GM19043 (cell line): ENCODE measurements at regions not wholly inside any gene's neighbourhood (a gene's known extent, or its start where the extent isn't known, plus 50 kb on each side); places are given as distances from the start of the nearest gene placed in this dataset.

Experiments
- ATAC-seq: cut with Tn5 transposase; IDR thresholded peaks from one replicate; pipeline ENCODE4 v1.9.1; 2021; ENCODE audit warnings: low read depth; ENCODE audit not compliant: unreplicated experiment

DNA sequence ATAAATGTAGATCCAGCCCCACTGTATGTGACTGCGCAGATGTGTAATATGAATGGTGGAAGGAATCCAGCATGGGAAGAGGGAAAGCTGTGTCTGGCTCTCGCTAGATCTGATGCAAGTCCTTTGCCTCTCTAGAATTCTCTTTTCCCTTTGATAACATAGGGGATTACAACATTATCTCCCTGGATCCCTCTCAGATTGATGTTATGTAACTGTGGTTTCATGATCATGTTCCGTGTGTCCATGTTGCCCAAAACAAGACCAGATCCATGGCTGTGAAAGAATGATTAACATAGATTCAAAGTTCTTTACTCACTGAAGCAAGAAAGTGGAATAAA, 184.0 kb upstream of the UBL3 start:
- ATAC-seq, result no peak

DNA sequence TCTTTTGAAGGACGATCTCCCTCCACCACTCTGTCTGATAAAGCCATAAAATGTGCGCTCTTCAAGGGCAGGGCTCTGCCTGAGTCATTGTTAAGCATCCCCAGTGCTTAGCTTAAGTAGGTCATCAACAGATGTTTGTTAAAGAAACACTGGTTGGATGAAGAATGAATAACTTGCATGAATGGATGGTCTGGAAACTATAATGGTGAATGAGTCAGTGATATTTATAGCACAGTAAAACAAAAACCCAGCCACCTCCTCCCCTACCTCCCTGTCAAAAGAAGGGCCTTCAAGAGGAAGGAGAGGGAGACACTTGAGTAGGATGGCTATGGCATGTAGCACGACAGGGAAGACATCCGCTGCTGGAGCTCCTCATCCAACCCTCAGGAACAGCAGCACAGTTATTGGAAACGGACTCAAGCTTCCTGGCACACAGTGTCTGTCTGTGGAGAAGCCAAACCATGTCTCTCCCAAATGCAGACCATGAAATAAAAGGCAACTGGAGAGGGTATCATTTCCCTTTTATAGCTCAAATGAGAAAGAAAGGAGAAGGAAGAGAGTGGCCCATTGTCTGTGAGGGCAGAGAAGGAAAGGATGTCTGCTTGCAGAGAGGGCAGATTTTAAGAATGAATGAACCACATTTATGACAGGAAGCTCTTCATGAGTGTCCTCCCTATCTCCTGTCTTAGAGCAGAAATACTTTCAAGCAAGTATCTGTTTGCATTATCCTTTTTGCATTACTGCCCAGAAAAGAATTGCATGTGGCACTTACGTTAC, 183.5 kb upstream of the UBL3 start:
- ATAC-seq, result no peak

DNA sequence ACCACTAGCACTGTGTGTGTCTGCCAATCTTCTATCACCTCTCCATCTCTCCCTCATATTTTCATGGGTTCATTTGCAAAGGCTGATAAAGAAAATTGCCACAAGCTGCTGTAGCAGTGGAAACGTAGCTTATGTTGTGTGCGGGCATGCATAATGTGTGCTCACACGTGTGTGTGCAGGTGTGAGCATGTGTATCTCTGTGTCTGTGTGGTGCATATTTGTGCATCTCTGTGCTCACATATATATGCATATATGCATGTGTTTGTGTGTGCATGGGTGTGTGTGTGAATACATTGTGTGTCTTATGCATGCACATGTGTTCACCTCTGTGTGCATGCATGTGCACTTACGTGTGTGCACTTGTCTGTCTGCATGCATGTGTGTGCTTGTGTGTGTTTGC, 181.8 kb upstream of the UBL3 start:
- no peak for ATAC-seq

DNA sequence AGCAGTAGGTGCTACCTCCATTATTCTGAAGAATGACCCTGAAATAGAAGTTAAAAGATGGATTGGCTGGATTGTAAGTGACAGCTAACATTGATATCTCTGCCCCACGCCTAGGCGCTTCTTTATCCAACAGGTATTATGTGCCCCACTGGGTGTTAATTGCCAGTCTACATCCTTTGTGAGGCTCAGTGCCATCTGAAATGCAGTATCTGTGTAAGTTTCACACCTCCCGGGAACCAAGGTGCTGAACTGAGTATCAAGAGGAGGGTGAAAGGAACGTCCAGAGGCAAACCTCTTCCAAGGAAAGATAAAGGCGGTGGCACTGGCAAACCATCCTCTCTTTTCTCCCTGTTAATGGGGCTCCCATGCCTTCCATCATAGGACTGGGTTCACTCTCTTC, 181.1 kb upstream of the UBL3 start:
- ATAC-seq, result no peak

DNA sequence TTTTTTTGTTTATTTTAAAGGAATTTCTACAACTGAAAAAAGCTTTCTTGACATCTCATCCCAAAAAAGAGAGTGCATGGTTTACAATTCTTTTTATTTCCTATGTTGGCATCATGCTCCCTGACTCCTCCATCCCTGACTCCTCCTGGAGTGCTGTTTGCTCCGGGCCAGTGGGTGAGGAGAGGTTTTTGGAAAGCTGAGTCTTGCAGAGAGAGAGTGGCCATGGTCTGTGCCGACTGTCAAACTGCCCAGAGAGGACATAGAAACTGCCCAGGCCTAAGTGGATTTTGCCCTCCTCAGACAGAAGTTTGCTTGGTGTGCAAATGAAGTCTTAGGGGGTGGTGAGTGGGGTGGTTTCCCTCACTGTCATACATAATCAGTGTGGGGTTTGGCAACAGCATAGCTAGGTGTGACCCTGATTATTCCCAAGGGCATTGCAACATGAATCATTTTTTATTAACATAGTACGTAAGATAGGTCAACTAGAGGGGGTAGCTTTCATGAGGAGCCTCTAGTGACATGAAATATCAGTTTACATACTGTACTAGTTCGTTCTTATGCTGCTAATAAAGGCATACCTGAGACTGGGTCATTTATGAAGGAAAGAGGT, 179.8 kb upstream of the UBL3 start:
- ATAC-seq, result no peak

DNA sequence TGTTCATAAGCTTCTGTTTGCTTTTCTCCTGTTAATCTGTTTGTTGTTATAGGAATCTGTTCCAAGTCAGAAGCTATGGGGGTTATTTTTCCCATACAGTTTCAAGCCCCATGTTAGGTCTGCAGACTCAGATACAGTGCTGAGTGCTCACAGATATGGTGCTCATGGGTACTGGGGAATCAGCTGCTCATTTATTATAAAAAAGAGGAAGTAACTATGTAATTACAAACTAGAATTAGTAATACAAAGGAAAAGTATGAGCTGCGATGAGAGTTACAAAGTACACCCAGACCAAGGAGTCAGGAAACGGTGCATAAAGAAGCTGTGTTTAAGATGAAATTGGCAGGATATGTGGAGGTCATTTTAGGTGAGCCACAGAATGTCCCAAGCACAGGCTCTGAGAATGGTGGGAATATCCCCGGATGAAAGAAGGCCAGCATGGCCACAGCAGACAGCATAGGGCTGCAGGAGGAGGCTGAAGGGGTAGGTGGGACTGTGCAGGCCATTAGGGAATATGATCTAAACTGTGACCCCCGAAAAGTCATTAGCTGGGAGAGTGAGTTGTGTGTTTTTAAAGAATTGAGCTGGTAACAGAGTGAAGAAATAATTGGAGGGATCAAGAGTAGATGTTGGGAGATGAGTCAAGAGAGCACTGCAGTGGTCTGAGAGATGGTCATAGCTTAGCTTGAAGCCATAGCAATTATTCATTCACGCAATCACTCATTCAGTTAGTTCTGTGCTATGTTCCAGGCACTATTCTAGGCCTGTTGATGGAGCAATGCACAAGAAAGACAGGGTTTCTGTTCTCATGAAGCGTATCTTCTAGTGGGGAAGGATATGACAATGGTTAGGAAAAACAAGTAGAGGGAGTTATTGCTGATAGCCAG, 177.4 kb upstream of the UBL3 start:
- ATAC-seq, result no peak

DNA sequence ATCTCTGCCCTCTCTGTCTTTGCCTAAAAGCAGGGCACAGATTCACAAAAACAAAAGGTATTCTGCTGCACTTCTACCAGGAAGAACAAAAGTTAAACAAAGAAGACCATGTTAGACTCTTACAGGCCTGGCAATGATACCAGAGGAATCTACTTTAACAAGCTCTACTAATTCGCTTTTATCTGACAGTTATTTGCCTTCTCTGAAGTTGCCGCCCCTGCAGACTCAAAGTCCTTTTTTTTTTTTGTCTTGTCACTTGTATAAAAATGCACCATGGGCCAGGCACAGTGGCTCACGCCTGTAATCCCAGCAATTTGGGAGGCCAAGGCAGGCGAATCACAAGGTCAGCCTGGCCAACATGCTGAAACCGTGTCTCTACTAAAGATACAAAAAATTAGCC, 176.5 kb upstream of the UBL3 start:
- no peak for ATAC-seq

DNA sequence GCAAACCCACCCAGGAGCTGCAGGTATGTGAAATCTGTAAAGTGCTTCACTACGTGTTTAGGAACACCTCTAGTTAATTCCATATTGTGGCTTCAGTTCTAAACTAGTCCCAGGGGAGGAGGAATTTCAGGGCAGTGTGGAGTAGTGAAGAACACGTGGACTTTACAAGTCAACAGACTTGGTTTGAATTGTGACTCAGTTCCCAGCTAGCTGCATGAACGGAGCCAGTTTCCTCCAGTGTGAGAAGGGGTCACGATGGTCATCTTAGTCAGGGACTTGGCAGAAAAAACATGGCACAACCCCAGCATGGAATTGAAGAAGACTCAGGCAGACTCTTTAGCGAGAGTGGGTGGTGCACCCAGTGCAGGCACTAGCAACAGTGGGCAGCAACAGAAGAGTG, 175.7 kb upstream of the UBL3 start:
- ATAC-seq, result no peak

DNA sequence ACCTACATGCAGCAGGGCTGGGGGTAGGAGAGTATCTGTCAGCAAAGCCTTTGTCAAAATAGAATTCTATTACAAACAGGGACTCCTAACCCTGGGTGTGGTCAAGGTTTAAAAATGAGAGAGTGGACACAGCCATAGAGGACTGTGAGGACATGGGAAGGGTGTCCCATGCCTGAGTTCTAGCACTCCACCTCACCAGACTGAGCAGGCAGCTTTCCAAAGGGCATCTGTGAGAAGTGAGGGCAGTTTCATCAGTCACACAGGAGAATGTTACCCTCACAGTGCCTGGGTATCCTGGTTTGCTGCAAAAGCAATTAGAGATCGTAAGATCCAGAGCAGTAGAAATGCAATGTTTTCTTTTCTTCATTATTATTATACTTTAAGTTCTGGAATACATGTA, 174.9 kb upstream of the UBL3 start:
- ATAC-seq, result no peak

DNA sequence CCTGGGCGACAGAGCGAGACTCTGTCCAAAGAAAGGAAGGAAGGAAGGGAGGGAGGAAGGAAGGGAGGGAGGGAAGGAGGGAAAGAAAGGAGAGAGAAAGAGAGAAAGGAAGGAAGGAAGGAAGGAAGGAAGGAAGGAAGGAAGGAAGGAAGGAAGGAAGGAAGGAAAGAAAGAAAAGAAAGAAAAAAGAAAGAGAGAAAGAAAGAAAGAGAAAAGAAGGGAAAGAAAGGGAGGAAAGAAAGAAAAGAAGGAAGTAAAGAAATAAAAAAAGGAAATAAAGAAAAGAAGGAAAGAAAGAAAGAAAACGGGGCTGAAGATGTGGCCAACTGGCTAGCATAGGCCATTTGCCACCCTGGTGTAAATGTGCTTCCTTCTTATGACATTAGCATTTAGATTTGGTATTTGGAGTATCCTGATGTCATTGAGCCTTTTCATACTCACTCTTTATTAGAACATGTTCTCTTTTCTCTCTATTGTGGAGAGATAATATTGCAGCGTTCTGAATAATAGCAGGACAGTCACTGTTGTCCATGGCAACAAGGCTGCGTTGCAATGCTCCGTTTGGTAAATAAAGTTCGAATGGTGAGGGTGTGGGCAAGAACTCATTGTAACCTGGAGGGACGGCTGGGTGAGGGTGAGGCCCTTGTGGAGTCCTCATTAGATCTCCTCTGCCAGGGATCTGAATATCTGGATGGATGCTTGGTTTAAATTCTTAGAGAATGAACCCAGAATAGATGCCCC, 173.9 kb upstream of the UBL3 start:
- ATAC-seq, result no peak

DNA sequence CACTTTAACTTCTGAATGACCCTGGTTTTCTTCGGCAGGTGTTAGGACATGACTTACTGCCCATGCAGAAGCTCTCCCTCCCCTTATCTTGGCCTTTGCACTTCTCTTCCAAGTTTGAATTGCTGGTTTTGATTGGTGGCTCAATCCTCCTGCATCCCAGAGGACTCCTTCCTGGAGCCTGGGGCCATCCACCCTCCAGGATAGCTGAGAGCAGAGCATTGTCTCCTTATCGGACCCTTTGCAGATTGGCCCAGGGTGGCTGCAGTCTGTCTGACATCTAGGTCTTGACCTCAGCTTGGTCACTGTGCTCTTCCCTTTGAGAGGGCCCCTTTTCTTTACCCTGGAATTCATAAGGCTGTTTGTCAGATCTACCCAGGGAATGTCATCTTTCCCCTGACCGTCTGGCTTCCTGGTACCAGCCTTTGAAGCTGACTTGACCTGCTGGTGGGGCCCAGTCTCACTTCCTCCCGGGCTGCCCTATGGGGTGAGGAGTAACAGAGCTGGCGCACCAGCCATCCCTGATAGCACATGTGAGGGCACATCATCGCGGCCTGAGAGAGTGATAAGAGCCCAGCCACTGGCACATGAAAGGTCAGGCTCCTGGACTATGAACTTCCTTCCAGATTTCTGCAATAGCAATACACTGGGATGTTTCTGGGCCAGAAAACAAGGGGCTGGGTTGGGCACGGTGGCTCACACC, 172.9 kb upstream of the UBL3 start:
- no peak for ATAC-seq

DNA sequence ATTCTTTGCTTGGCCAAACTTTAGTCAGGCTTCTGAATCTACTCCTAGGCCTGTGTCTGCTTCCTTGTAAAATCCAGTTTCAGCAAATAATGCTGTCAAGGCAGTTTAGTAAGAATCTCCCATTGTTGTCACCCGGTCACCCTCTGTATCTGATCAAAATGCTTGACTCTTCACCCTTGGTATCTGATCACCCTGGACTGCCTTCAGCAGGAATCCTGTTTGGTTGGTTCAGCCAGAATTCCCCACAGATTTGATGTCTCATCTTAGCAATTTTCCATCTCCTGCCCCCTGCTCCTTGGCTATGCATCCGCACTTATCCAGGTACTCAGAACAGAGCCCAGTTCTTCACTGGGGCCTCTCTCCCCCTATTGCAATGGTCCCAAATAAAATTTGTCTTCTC, 172.4 kb upstream of the UBL3 start:
- no peak for ATAC-seq

DNA sequence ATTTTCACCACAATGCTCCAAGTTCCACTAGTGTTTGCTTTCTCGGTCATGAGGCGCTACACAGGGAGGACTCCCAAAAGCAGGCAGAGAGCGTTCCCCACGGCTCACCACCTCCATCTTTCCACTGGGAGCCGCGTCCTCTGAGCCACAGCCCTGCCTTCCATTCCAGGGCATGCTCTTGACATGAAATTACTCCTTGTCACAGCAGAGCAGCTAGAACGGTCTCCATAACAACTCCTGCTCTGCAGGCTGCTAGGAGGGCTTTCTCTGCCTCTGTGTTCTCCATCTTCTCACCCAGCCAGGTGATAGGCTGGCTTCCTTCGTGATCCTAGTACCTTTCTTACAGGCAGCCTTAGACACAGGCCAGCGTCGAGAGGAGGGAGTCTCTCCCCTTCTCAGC, 171.8 kb upstream of the UBL3 start:
- ATAC-seq, result no peak

DNA sequence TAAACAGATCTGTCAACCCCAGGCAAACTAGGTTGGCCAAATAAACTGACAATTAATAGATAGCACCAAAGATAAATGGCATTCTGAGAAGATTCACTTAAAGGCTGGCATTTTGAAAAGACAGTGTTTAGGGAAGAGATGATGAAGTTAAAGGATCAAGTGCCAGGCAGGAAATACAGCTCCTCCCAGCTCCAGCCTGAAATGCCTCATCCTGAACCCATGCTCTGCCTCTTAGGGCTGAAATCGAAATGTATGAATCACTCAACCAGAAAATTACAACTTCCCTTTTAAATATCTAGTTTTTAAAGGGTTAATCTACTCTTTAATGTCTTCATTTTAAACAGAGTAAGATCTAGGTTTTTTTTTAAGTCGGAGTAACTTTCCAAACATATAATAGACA, 171.2 kb upstream of the UBL3 start:
- no peak for ATAC-seq

DNA sequence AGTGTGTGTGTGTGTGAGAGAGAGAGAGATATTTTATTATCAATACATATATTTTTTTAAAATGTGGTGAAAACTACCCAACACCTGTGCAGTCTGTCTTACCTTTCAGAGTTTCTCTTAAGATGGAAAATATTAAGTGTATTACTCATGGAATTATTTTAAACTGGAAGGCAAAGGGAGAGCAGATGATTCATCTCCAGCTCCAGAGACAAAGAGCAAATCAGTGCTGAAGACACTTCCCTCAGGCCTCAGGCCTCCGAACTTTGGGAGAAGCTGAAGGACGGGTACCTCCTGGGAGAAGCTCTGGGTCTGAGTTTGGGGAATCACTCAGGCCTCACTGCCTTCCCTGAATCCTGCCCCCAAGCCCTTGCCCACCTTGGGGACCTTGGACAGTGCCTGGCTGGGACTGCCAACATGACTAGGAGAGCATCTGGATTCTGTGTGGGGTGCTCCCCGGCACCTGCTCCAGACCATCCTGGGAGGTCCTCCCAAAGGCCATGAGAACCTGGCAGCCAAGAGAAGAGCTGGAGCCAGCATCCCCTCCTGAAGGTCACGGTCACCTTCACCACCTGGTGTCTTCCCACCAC, 170.4 kb upstream of the UBL3 start:
- ATAC-seq, result no peak

DNA sequence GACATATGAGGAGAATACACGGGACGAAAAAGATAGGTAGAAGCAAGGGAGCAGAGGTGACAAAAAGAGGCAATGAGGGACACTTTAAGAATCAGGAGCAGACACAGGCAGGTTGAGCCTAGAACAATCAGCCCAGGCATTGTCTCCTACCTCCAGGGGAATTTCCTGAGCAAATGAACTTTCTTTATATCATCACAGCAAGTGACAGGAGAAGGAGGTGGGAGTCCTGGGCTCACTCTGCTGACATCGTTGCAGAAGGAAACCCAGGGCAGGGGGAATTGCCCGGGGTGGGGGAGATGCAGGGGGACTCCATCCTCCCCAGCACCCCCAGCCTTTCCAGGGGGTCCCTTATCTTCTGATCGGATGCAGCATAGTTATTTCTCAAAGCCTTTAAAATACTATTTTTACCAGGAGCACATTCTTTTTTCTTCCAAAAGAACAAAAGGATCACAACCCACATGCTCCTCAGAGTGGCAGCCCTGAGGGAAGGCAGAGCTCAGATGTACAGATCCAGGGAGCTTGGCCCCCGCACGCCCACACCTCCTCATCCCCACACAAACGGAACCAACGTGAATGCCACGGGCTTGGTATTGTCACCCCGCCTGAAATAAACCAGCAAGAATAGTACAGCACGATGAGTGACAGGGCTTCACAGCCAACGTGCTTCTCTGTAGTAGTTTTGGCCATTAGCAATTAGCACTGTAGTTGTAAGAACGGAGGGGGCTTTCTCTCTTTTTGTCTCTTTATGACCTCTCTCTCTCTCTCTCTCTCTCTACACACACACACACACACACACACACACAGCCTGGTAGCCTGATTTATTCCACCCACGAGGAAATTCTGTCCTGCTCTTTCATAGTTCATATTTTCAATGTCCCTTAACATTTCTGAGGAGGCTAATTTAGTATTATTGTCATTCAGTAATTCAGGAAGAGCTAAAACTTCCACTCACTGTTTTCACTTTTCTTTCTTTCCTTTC, 169.5 kb upstream of the UBL3 start:
- ATAC-seq, result no peak

DNA sequence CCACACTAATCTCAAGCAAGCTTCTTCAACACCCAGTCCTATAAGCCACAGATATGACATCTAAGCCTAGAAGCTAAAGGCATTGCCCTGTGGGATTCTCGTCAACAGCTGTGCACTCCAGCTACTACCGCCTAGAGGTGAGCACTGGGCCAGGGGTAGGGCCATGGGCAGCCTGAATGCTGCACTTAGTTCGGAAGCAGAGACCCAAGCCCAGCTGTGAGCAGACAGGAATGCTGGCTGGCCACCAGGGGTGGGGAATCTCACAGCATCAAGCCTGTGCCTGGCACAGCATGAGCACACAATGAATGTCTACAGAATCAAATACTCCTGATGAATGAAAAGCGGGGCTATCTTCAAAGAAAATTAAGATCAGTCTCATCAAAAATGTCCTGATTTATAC, 167.5 kb upstream of the UBL3 start:
- no peak for ATAC-seq

DNA sequence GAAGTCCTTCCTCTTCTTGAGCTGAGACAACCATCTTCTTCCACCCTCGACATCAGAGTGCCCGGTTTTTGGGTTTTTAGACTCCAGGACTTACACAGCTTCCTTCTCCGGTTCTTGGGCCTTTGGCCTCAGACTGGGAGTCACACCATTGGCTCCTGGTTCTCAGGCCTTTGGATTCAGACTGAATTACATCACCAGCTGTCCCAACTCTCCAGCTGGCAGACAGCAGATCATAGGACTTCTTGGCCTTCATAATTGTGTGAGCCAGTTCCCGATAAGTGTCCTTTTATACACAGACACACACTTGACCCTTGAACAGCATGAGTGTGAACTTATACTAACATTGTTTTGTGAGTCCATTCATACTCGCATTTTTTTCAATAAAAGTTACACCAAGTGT, 166.0 kb upstream of the UBL3 start:
- ATAC-seq, result no peak

DNA sequence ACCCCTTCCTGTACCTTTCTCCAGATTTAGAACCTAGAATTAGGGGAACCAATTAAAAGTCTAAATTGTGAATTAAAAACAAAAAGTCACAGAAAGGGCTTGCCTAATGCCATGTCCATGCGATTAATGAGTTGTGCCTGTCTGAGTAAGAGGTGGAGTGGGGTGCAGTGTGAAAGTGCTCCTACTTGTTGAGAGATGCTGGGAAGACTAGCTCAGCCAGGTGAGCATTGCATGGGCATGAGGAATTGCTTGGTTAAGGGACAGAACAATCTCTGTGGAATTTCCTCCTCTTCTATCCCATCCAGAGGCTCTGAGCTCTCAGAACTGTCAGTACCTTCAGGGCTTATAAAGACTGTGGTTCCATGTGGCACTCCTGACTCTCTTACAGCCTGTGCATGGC, 159.0 kb upstream of the UBL3 start:
- no peak for ATAC-seq
